Lung (tissue), 11 donors: ENCODE measurements at regions not wholly inside any gene's neighbourhood (a gene's known extent, or its start where the extent isn't known, plus 50 kb on each side); places are given as distances from the start of the nearest gene placed in this dataset.

Source experiments
- ATAC-seq: fragments of 200-7000 bp; cut with Tn5 transposase; one replicate; pipeline ENCODE4 v1.9.1; 2020; ENCODE audit warnings: moderate number of reproducible peaks; ENCODE audit not compliant: insufficient read depth, low FRiP score
- DNase-seq, 3 donors: peaks; one replicate each; pipeline ENCODE4 v3.0.0-alpha.2; 2013 to 2017
- H3K27ac ChIP-seq, 2 donors: one replicate each; pipeline ENCODE4 v1.5.1; 2013; ENCODE audit warnings: mild to moderate bottlenecking in 2 of 2, moderate library complexity in 2 of 2, control low read depth in 1 of 2, inconsistent platforms in 1 of 2, low read depth in 1 of 2, low read length in 1 of 2
- H3K27me3 ChIP-seq, 3 donors: one replicate each; pipeline ENCODE4 v1.5.1; 2013; ENCODE audit warnings: low read length in 2 of 3; ENCODE audit not compliant: control insufficient read depth in 3 of 3, insufficient read depth in 3 of 3
- H3K36me3 ChIP-seq, 4 donors: one replicate each; pipeline ENCODE4 v1.5.1; 2013; ENCODE audit warnings: low read length in 4 of 4, mild to moderate bottlenecking in 1 of 4, moderate library complexity in 1 of 4; ENCODE audit not compliant: control insufficient read depth in 4 of 4, insufficient read depth in 4 of 4
- H3K4me1 ChIP-seq, 5 donors: one replicate each; pipeline ENCODE4 v1.5.1; 2013; ENCODE audit warnings: low read length in 5 of 5, mild to moderate bottlenecking in 2 of 5, moderate library complexity in 1 of 5; ENCODE audit not compliant: control insufficient read depth in 5 of 5, insufficient read depth in 5 of 5
- H3K4me3 ChIP-seq: one replicate; pipeline ENCODE4 v1.5.1; 2013; ENCODE audit warnings: mild to moderate bottlenecking, control low read depth, moderate library complexity
- H3K9ac ChIP-seq, 2 donors: one replicate each; pipeline ENCODE4 v1.5.1; 2013; ENCODE audit warnings: low read length in 2 of 2, control low read depth in 1 of 2; ENCODE audit not compliant: insufficient read depth in 1 of 2
- H3K9me3 ChIP-seq, 4 donors: one replicate each; pipeline ENCODE4 v1.5.1; 2013; ENCODE audit warnings: low read length in 3 of 4, mild to moderate bottlenecking in 1 of 4, moderate library complexity in 1 of 4; ENCODE audit not compliant: control insufficient read depth in 4 of 4, insufficient read depth in 3 of 4
- WGBS, 2 donors: extraction: QIAGEN DNeasy Blood & Tissue Kit; methylation state at CpG; one replicate each; pipeline ENCODE4 v1.1.7; 2013; 5-methylcytosine and 5-hydroxymethylcytosine counted together
- TF ChIP-seq, protein P1 (sequence below): IDR thresholded peaks from 2 replicates; pipeline ENCODE4 v1.5.1; 2012; ENCODE audit warnings: mild to moderate bottlenecking; ENCODE audit errors: control extremely low read depth, extremely low read depth
- donor health status: control.
- donor health status: control.
- donor health status: Bipolar disorder and iron deficiency.
- donor health status: healthy.
- donor health status: DM: yes; HTN: yes; CAD: no.

DNA sequence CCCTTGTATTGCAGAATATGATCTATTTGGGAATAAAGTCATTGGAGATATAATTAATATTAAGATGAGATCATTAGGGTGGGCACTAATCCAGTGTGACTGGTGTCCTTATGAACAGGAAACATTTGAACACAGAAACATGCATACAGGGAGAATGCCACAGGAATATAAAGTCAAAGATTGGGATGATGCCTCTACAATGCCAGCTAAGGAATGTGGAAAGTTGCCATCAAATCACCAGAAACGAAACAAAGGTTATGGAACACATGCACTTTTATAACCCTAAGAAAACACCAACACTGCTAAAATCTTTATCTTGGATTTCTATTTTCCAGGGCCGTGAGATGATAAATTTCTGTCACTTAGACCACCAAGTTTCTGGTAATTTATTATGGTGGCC is 442.4 kb upstream of the BCHE start:
- H3K9ac ChIP-seq = no peak overlapping the region
- ATAC-seq = no peak
- no peaks in the 10 kb centered on the region for H3K9me3 ChIP-seq
- TF ChIP-seq, protein P1, sequence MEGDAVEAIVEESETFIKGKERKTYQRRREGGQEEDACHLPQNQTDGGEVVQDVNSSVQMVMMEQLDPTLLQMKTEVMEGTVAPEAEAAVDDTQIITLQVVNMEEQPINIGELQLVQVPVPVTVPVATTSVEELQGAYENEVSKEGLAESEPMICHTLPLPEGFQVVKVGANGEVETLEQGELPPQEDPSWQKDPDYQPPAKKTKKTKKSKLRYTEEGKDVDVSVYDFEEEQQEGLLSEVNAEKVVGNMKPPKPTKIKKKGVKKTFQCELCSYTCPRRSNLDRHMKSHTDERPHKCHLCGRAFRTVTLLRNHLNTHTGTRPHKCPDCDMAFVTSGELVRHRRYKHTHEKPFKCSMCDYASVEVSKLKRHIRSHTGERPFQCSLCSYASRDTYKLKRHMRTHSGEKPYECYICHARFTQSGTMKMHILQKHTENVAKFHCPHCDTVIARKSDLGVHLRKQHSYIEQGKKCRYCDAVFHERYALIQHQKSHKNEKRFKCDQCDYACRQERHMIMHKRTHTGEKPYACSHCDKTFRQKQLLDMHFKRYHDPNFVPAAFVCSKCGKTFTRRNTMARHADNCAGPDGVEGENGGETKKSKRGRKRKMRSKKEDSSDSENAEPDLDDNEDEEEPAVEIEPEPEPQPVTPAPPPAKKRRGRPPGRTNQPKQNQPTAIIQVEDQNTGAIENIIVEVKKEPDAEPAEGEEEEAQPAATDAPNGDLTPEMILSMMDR = no peak
- H3K27ac ChIP-seq = no peak overlapping the region
- H3K4me3 ChIP-seq = no peak overlapping the region
- no peaks in the 10 kb centered on the region for H3K36me3 ChIP-seq
- no peaks in the 10 kb centered on the region for H3K4me1 ChIP-seq
- no peaks in the 10 kb centered on the region for H3K27me3 ChIP-seq
- no peak for DNase-seq
- WGBS, 2 donors = 71 to 83% methylated on average over 2 of the region's 2 CpGs

DNA sequence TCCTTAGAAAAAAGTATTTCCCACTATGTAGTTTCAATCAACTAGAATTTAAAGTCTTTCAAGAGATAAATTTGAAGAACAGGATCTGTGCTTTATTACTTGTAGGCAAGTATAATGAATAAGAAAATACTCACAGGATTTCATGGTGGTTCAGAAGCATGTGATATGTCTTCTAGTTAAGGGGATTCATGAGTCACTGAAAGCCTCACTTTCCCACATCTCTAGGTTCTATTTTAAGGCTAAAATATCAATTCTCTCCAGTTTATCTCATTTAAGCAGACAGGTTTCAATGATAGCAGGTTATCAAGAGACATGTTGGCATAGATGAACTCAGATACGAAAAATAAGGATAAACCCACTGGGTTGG is 437.8 kb upstream of the BCHE start:
- ATAC-seq (no peak), DNase-seq (no peak)
- Histone ChIP-seq H3K4me3 (no peak overlapping the region), H3K36me3 (no peaks in the 10 kb centered on the region), H3K27me3 (no peaks in the 10 kb centered on the region), H3K9ac (no peak overlapping the region), H3K27ac (no peak overlapping the region), H3K9me3 (no peaks in the 10 kb centered on the region), H3K4me1 (no peaks in the 10 kb centered on the region)
- 83 to 84% methylated on average over 1 of the region's 1 CpG for WGBS, 2 donors
- TF ChIP-seq, protein P1 = no peak

DNA sequence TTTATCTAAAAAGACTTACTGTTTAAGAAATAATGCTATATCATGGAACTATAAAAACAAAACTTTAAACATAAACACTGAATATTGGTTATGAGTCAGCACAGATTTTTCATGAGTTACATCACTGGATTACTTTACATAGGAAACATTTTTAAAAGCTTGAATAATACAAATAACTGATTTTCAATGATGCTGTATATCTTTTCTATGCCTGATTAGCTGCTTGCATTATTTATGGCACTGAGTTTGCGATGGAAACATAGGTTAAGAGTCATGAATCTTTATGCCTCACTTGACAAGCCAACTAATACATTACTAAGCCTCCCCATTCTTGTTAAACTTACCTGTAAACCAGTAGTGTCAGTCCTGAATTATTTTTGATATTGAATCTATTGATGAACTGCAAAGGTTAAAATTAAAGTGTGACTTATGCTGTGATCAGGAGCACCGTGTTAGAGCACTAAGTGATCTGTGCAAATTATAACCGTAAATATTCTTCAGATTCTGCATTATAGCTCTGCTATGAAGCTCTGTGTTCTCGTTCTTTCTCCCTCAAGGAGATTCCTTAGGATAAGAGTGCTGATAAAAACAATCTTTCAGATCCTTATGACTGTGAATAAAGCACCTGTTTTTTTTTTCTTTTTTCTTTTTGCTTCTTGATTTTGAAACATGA is 437.3 kb upstream of the BCHE start:
- DNase-seq = no peak
- TF ChIP-seq, protein P1 = no peak
- Histone ChIP-seq H3K27ac (no peak overlapping the region), H3K9ac (no peak overlapping the region), H3K36me3 (no peaks in the 10 kb centered on the region), H3K4me1 (no peaks in the 10 kb centered on the region), H3K27me3 (no peaks in the 10 kb centered on the region), H3K4me3 (no peak overlapping the region), H3K9me3 (no peaks in the 10 kb centered on the region)
- WGBS, 2 donors = 55 to 73% methylated on average over 4 of the region's 4 CpGs
- ATAC-seq = no peak

DNA sequence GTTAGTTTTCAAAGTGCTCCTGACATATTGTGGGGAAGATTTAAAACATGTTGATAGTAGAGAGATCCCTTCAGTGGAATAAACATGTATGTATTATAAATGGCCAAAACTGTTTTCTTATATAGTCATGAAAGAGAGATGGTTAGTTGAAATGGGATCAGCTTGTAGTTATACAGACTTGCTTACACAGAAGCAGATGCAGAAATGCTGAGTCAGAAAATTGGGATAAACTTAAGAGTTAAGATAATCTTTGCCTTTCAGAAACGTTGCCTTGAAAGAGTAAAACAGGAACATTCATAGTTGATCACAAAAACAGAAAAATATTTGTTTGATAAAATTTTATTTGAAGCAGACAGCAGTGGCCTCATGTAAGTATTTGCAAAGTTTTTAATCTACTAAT is 433.2 kb upstream of the BCHE start:
- ATAC-seq = no peak
- no peaks in the 10 kb centered on the region for H3K4me1 ChIP-seq
- WGBS, 2 donors = 7 to 13% methylated on average over 1 of the region's 1 CpG
- TF ChIP-seq, protein P1 = no peak
- DNase-seq = no peak
- no peak overlapping the region for H3K4me3 ChIP-seq
- no peaks in the 10 kb centered on the region for H3K36me3 ChIP-seq
- no peaks in the 10 kb centered on the region for H3K9me3 ChIP-seq
- H3K27ac ChIP-seq = no peak overlapping the region
- H3K9ac ChIP-seq = no peak overlapping the region
- H3K27me3 ChIP-seq = no peaks in the 10 kb centered on the region
